SKM-1 (cell line): ENCODE measurements at regions not wholly inside any gene's neighbourhood (a gene's known extent, or its start where the extent isn't known, plus 50 kb on each side); places are given as distances from the start of the nearest gene placed in this dataset.

ENCODE experiments used
- DNase-seq: peaks from one replicate; lab custom pipeline; 2025; ENCODE audit not compliant: unreplicated experiment; lab: John Stamatoyannopoulos, UW

GRCh38 chr6:113476937-113477839 lies 380.0 kb upstream of the MARCKS start:
- DNase-seq: no peak

- DNase-seq: no peak
Observed at GRCh38 chr6:113480616-113481015, 376.5 kb upstream of the MARCKS start.

GRCh38 chr6:113481458-113481857 lies 375.7 kb upstream of the MARCKS start:
- peak; percentile 47 for DNase-seq

- no peak for DNase-seq
Observed at GRCh38 chr6:113481910-113482309, 375.2 kb upstream of the MARCKS start.

- DNase-seq: no peak
Observed at GRCh38 chr6:113482771-113483170, 374.4 kb upstream of the MARCKS start.

- peak; percentile 70 for DNase-seq
Observed at GRCh38 chr6:113486199-113486598, 370.9 kb upstream of the MARCKS start.

- DNase-seq: no peak
Observed at GRCh38 chr6:113487489-113488058, 369.6 kb upstream of the MARCKS start.

- DNase-seq: no peak
Observed at GRCh38 chr6:113488061-113488460, 369.1 kb upstream of the MARCKS start.

GRCh38 chr6:113488812-113489685 lies 368.1 kb upstream of the MARCKS start:
- no peak for DNase-seq

- DNase-seq: no peak
Observed at GRCh38 chr6:113489952-113490746, 367.0 kb upstream of the MARCKS start.

GRCh38 chr6:113491376-113491775 lies 365.8 kb upstream of the MARCKS start:
- no peak for DNase-seq

GRCh38 chr6:113493991-113494390 lies 363.2 kb upstream of the MARCKS start:
- no peak for DNase-seq

- no peak for DNase-seq
Observed at GRCh38 chr6:113495521-113495920, 361.6 kb upstream of the MARCKS start.

GRCh38 chr6:113496166-113496565 lies 361.0 kb upstream of the MARCKS start:
- no peak for DNase-seq

GRCh38 chr6:113500221-113500620 lies 356.9 kb upstream of the MARCKS start:
- no peak for DNase-seq

GRCh38 chr6:113505084-113505699 lies 352.0 kb upstream of the MARCKS start:
- no peak for DNase-seq

- DNase-seq: no peak
Observed at GRCh38 chr6:113508249-113508648, 348.9 kb upstream of the MARCKS start.

- DNase-seq: no peak
Observed at GRCh38 chr6:113511100-113511499, 346.0 kb upstream of the MARCKS start.

GRCh38 chr6:113512576-113512975 lies 344.6 kb upstream of the MARCKS start:
- no peak for DNase-seq

- DNase-seq: no peak
Observed at GRCh38 chr6:113513086-113513485, 344.1 kb upstream of the MARCKS start.
